GM18861 (cell line): ENCODE measurements at regions not wholly inside any gene's neighbourhood (a gene's known extent, or its start where the extent isn't known, plus 50 kb on each side); places are given as distances from the start of the nearest gene placed in this dataset.

ENCODE experiments used
- ATAC-seq: cut with Tn5 transposase; IDR thresholded peaks from one replicate; pipeline ENCODE4 v1.9.1; 2021; ENCODE audit not compliant: unreplicated experiment

GRCh38 chr2:34070196-34070595, 471.1 kb upstream of the FAM98A start:
- no peak for ATAC-seq

GRCh38 chr2:34069604-34070003, 470.5 kb upstream of the FAM98A start:
- no peak for ATAC-seq

GRCh38 chr2:34050413-34050812, 451.3 kb upstream of the FAM98A start:
- ATAC-seq: no peak

- no peak for ATAC-seq
Measured at GRCh38 chr2:34045101-34045655, 446.1 kb upstream of the FAM98A start.

- ATAC-seq: no peak
Measured at GRCh38 chr2:34037886-34038285, 438.8 kb upstream of the FAM98A start.

GRCh38 chr2:34037157-34037556, 438.1 kb upstream of the FAM98A start:
- ATAC-seq: no peak

GRCh38 chr2:34031097-34031496, 432.0 kb upstream of the FAM98A start:
- ATAC-seq: no peak

GRCh38 chr2:34030273-34030672, 431.2 kb upstream of the FAM98A start:
- no peak for ATAC-seq

GRCh38 chr2:34029073-34029472, 430.0 kb upstream of the FAM98A start:
- ATAC-seq: no peak

- no peak for ATAC-seq
Measured at GRCh38 chr2:34025196-34025595, 426.1 kb upstream of the FAM98A start.

- peak; percentile 56 for ATAC-seq
Measured at GRCh38 chr2:34012715-34013302, 413.7 kb upstream of the FAM98A start.

- no peak for ATAC-seq
Measured at GRCh38 chr2:34011684-34012083, 412.6 kb upstream of the FAM98A start.

- ATAC-seq: no peak
Measured at GRCh38 chr2:34005901-34006300, 406.8 kb upstream of the FAM98A start.

- ATAC-seq: no peak
Measured at GRCh38 chr2:34004936-34005335, 405.8 kb upstream of the FAM98A start.

- ATAC-seq: no peak
Measured at GRCh38 chr2:34003795-34004194, 404.7 kb upstream of the FAM98A start.

- ATAC-seq: no peak
Measured at GRCh38 chr2:34001557-34001956, 402.5 kb upstream of the FAM98A start.

GRCh38 chr2:33984131-33984530, 385.0 kb upstream of the FAM98A start:
- ATAC-seq: no peak

- no peak for ATAC-seq
Measured at GRCh38 chr2:33978471-33978870, 379.4 kb upstream of the FAM98A start.

GRCh38 chr2:33975498-33975897, 376.4 kb upstream of the FAM98A start:
- ATAC-seq: no peak

GRCh38 chr2:33967103-33967502, 368.0 kb upstream of the FAM98A start:
- ATAC-seq: no peak

- no peak for ATAC-seq
Measured at GRCh38 chr2:33958591-33958990, 359.5 kb upstream of the FAM98A start.

- no peak for ATAC-seq
Measured at GRCh38 chr2:33949371-33949770, 350.3 kb upstream of the FAM98A start.

- no peak for ATAC-seq
Measured at GRCh38 chr2:33946193-33946592, 347.1 kb upstream of the FAM98A start.
